Neuronal stem cell (in vitro differentiated cells): ENCODE measurements at regions not wholly inside any gene's neighbourhood (a gene's known extent, or its start where the extent isn't known, plus 50 kb on each side); places are given as distances from the start of the nearest gene placed in this dataset.

ENCODE experiments used
- DNase-seq: peaks from one replicate; pipeline ENCODE4 v3.0.0-alpha.2; 2013; ENCODE audit warnings: low spot score
- H2AFZ ChIP-seq: one replicate; pipeline ENCODE4 v1.6.1; 2013; ENCODE audit warnings: mild to moderate bottlenecking, low read length, inconsistent platforms
- H2AK5ac ChIP-seq: 2 replicates; pipeline ENCODE4 v1.6.1; 2013; ENCODE audit warnings: low read depth, mild to moderate bottlenecking, inconsistent platforms, low read length, moderate library complexity, mixed read lengths
- H2BK120ac ChIP-seq: 2 replicates; pipeline ENCODE4 v1.6.1; 2013; ENCODE audit warnings: low read depth, mild to moderate bottlenecking, inconsistent platforms, low read length, moderate library complexity, mixed read lengths
- H2BK12ac ChIP-seq: one replicate; pipeline ENCODE4 v1.6.1; 2013; ENCODE audit warnings: low read length, inconsistent platforms
- H2BK15ac ChIP-seq: 2 replicates; pipeline ENCODE4 v1.6.1; 2013; ENCODE audit warnings: mild to moderate bottlenecking, low read length, inconsistent platforms, mixed read lengths
- H2BK5ac ChIP-seq: one replicate; pipeline ENCODE4 v1.6.1; 2013; ENCODE audit warnings: inconsistent platforms, mild to moderate bottlenecking, low read length, moderate library complexity
- H3K14ac ChIP-seq: one replicate; pipeline ENCODE4 v1.6.1; 2013; ENCODE audit warnings: low read length, inconsistent platforms
- H3K18ac ChIP-seq: 2 replicates; pipeline ENCODE4 v1.6.1; 2013; ENCODE audit warnings: low read length, inconsistent platforms
- H3K23ac ChIP-seq: 2 replicates; pipeline ENCODE4 v1.6.1; 2013; ENCODE audit warnings: low read depth, mild to moderate bottlenecking, mixed read lengths, low read length, inconsistent platforms; ENCODE audit not compliant: poor library complexity
- H3K27ac ChIP-seq: replicated peaks from 3 replicates; pipeline ENCODE4 v1.5.1; 2013; ENCODE audit warnings: low read length, inconsistent platforms
- H3K27me3 ChIP-seq, 3 experiments: 2 replicates each; pipeline ENCODE4 v1.6.1; 2013; ENCODE audit warnings: low read length in 3 of 3, mild to moderate bottlenecking in 2 of 3, inconsistent platforms in 1 of 3, low read depth in 1 of 3, mixed read lengths in 1 of 3, moderate library complexity in 1 of 3; ENCODE audit not compliant: control insufficient read depth in 3 of 3, insufficient read depth in 3 of 3
- H3K36me3 ChIP-seq, 2 donors: replicated peaks in 1 of 2; 2 replicates each; pipeline ENCODE4 v1.6.1; 2013; ENCODE audit warnings: low read length in 2 of 2; ENCODE audit not compliant: control insufficient read depth in 2 of 2, insufficient read depth in 2 of 2
- H3K4ac ChIP-seq: 2 replicates; pipeline ENCODE4 v1.6.1; 2013; ENCODE audit warnings: inconsistent platforms, mild to moderate bottlenecking, low read length, moderate library complexity
- H3K4me1 ChIP-seq, 2 donors: 1 replicate in 1 of 2; 2 replicates in 1 of 2; pipeline ENCODE4 v1.6.1; 2013; ENCODE audit warnings: low read length in 2 of 2, low read depth in 1 of 2; ENCODE audit not compliant: control insufficient read depth in 2 of 2, insufficient read depth in 1 of 2
- H3K4me2 ChIP-seq: one replicate; pipeline ENCODE4 v1.6.1; 2013; ENCODE audit warnings: mild to moderate bottlenecking, low read length, inconsistent platforms; ENCODE audit not compliant: insufficient read depth, poor library complexity, severe bottlenecking
- H3K4me3 ChIP-seq, 2 donors: 2 replicates each; pipeline ENCODE4 v1.5.1; 2013; ENCODE audit warnings: low read length in 2 of 2, mild to moderate bottlenecking in 2 of 2, inconsistent platforms in 1 of 2, moderate library complexity in 1 of 2
- H3K79me1 ChIP-seq: one replicate; pipeline ENCODE4 v1.6.1; 2013; ENCODE audit warnings: low read depth, mild to moderate bottlenecking, inconsistent platforms, low read length, moderate library complexity
- H3K9ac ChIP-seq: one replicate; pipeline ENCODE4 v1.6.1; 2013; ENCODE audit warnings: mild to moderate bottlenecking, low read depth, low read length, inconsistent platforms; ENCODE audit not compliant: poor library complexity
- H3K9me3 ChIP-seq, 2 donors: replicated peaks in 1 of 2; 2 replicates each; pipeline versions ENCODE3 to v1.6.1; 2013; ENCODE audit warnings: low read length in 2 of 2, mild to moderate bottlenecking in 2 of 2, inconsistent platforms in 1 of 2, low read depth in 1 of 2, mixed read lengths in 1 of 2, moderate library complexity in 1 of 2; ENCODE audit not compliant: control insufficient read depth in 2 of 2, insufficient read depth in 1 of 2
- H4K8ac ChIP-seq: one replicate; pipeline ENCODE4 v1.6.1; 2013; ENCODE audit warnings: low read depth, mild to moderate bottlenecking, inconsistent platforms, low read length, moderate library complexity
- H4K91ac ChIP-seq: one replicate; pipeline ENCODE4 v1.6.1; 2013; ENCODE audit warnings: low read length, low read depth, mild to moderate bottlenecking, inconsistent platforms; ENCODE audit not compliant: poor library complexity
- WGBS, 2 donors: extraction: QIAGEN DNeasy Blood & Tissue Kit; methylation state at CpG; one replicate each; pipeline ENCODE4 v1.1.7; 2013; ENCODE audit warnings: missing lambda C conversion rate in 2 of 2, mixed read lengths in 1 of 2; ENCODE audit not compliant: insufficient read length in 2 of 2, insufficient replicate concordance in 1 of 2; ENCODE audit errors: extremely low coverage in 2 of 2; 5-methylcytosine and 5-hydroxymethylcytosine counted together

DNA sequence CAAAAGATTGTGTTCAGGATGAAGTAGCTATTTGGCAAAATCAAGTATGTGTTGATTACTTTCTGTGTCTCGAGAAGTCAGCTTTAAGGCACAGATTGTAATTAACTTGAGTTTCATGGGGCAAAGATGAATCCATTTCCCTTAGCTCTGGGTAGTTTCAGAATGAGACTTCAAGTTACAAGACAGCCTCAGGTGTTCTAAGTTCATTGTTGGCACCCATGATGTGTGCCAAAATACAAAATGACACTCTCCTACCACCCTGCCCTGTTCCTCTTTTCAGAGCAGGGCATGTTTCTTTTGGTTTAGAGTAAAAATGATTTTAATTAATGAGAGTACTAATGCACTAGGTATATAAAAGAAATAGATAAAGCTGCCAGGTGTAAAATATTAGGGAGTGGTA is 797.6 kb upstream of the POT1 start:
- no peak overlapping the region for H3K18ac ChIP-seq
- no peak overlapping the region for H3K9ac ChIP-seq
- H2BK15ac ChIP-seq, result no peak overlapping the region
- H4K91ac ChIP-seq, result no peak overlapping the region
- no peaks in the 10 kb centered on the region for H3K79me1 ChIP-seq
- H3K27ac ChIP-seq, result no peak overlapping the region
- no peak overlapping the region for H2BK120ac ChIP-seq
- H3K4me3 ChIP-seq, result no peak overlapping the region
- H3K27me3 ChIP-seq, result no peaks in the 10 kb centered on the region
- DNase-seq, result no peak
- no peak overlapping the region for H2BK5ac ChIP-seq
- no peak overlapping the region for H3K14ac ChIP-seq
- peaks cover 0 to 1% of the 10 kb centered on the region in 2 donors for H3K9me3 ChIP-seq
- no peak overlapping the region for H2AK5ac ChIP-seq
- H2BK12ac ChIP-seq, result no peak overlapping the region
- H3K4me2 ChIP-seq, result no peak overlapping the region
- H3K4me1 ChIP-seq, result no peaks in the 10 kb centered on the region
- no peak overlapping the region for H2AFZ ChIP-seq
- H3K36me3 ChIP-seq, result no peaks in the 10 kb centered on the region
- H4K8ac ChIP-seq, result no peak overlapping the region
- no peak overlapping the region for H3K4ac ChIP-seq
- no CpG with 5 or more reads among the region's 1 CpG for WGBS, 2 donors
- no peak overlapping the region for H3K23ac ChIP-seq

DNA sequence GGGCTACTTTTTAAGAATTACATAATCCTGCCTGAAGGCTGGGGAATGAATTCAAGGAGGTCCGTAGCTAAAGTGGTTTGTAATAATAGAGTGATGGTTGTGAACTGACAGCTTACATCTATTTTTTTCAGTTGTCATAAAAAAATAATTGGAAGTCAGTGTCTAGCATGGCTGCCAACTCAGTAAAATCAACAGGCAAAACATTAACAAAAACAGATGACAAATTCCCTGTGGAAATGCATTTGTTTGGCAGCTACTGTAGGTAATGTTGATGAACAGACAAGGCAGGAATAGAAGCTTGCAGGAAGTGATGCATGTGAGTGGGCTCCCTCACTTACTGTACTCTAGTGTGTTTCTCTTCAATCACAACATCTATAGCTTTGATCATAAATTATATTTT is 766.0 kb upstream of the POT1 start:
- no CpG with 5 or more reads among the region's 1 CpG for WGBS, 2 donors
- Histone ChIP-seq H3K79me1 (no peaks in the 10 kb centered on the region), H2AFZ (no peak overlapping the region), H3K4me1 (no peaks in the 10 kb centered on the region), H4K91ac (no peak overlapping the region), H3K9ac (no peak overlapping the region), H3K4me3 (no peak overlapping the region), H3K4ac (no peak overlapping the region), H3K14ac (no peak overlapping the region), H2BK15ac (no peak overlapping the region), H3K4me2 (no peak overlapping the region), H3K36me3 (no peaks in the 10 kb centered on the region), H3K18ac (no peak overlapping the region), H3K23ac (no peak overlapping the region), H3K27ac (no peak overlapping the region), H3K27me3 (no peaks in the 10 kb centered on the region), H4K8ac (no peak overlapping the region), H2BK5ac (no peak overlapping the region), H2BK12ac (no peak overlapping the region), H2BK120ac (no peak overlapping the region), H2AK5ac (no peak overlapping the region), H3K9me3 (no peaks in the 10 kb centered on the region)
- no peak for DNase-seq

GRCh38 chr7:125683156-125683555 is 753.5 kb upstream of the POT1 start:
- Histone ChIP-seq H2AK5ac (no peak overlapping the region), H2BK15ac (no peak overlapping the region), H3K23ac (no peak overlapping the region), H3K9ac (no peak overlapping the region), H3K27ac (no peak overlapping the region), H2BK5ac (no peak overlapping the region), H3K36me3 (no peaks in the 10 kb centered on the region), H3K4ac (no peak overlapping the region), H3K27me3 (no peaks in the 10 kb centered on the region), H3K4me3 (no peak overlapping the region), H2AFZ (no peak overlapping the region), H3K4me1 (no peaks in the 10 kb centered on the region), H4K91ac (no peak overlapping the region), H3K18ac (no peak overlapping the region), H4K8ac (no peak overlapping the region), H2BK120ac (no peak overlapping the region), H3K14ac (no peak overlapping the region), H3K79me1 (no peaks in the 10 kb centered on the region), H3K4me2 (no peak overlapping the region), H2BK12ac (no peak overlapping the region), H3K9me3 (no peaks in the 10 kb centered on the region)
- DNase-seq, result no peak

- H3K27ac ChIP-seq, result no peak overlapping the region
- no peak overlapping the region for H2BK12ac ChIP-seq
- H2BK120ac ChIP-seq, result no peak overlapping the region
- H3K36me3 ChIP-seq, result no peaks in the 10 kb centered on the region
- no peaks in the 10 kb centered on the region for H3K9me3 ChIP-seq
- no peak overlapping the region for H3K14ac ChIP-seq
- H3K9ac ChIP-seq, result no peak overlapping the region
- no peak overlapping the region for H2BK5ac ChIP-seq
- H3K79me1 ChIP-seq, result no peaks in the 10 kb centered on the region
- no peak overlapping the region for H3K4me2 ChIP-seq
- no peak for DNase-seq
- no peak overlapping the region for H3K4ac ChIP-seq
- no peak overlapping the region for H4K8ac ChIP-seq
- H3K23ac ChIP-seq, result no peak overlapping the region
- H2AK5ac ChIP-seq, result no peak overlapping the region
- H3K4me1 ChIP-seq, result no peaks in the 10 kb centered on the region
- H3K18ac ChIP-seq, result no peak overlapping the region
- H3K27me3 ChIP-seq, result no peaks in the 10 kb centered on the region
- no peak overlapping the region for H4K91ac ChIP-seq
- whole genome bisulfite sequencing, 2 donors, result no CpG with 5 or more reads among the region's 3 CpGs
- no peak overlapping the region for H2BK15ac ChIP-seq
- H3K4me3 ChIP-seq, result peak overlapping the region in 1 of 2 donors; percentile 35
- H2AFZ ChIP-seq, result no peak overlapping the region
Measured at GRCh38 chr7:125681508-125681907, 751.9 kb upstream of the POT1 start.
